HL-60 (cell line): ENCODE measurements at regions not wholly inside any gene's neighbourhood (a gene's known extent, or its start where the extent isn't known, plus 50 kb on each side); places are given as distances from the start of the nearest gene placed in this dataset.
A peak's percentile ranks its signal among the peaks of the same experiment; 100 is the strongest.

Experiments used
- DNase-seq, 2 experiments: peaks; one replicate each; pipeline ENCODE4 v3.0.0-alpha.2; 2010 to 2020; ENCODE audit warnings: low read depth in 1 of 2, low spot score in 1 of 2
- H3K27ac ChIP-seq: fragments of 250-450 bp; sonication (Bioruptor Pico); replicated peaks from 2 replicates; pipeline ENCODE4 v1.5.1; 2020; ENCODE audit warnings: mild to moderate bottlenecking, moderate library complexity
- H3K27me3 ChIP-seq: fragments of 250-450 bp; sonication (Bioruptor Pico); 2 replicates; pipeline ENCODE4 v1.5.1; 2021; ENCODE audit warnings: mild to moderate bottlenecking, moderate library complexity; ENCODE audit not compliant: insufficient read depth, poor library complexity, severe bottlenecking
- H3K4me3 ChIP-seq: replicated peaks from 2 replicates; pipeline ENCODE4 v1.5.1; 2011; ENCODE audit warnings: mild to moderate bottlenecking, control low read depth, low read length; ENCODE audit not compliant: insufficient read depth
- CTCF ChIP-seq: IDR thresholded peaks from one replicate; pipeline ENCODE4 v1.5.1; 2011; ENCODE audit warnings: low read length, control low read depth, inconsistent platforms; ENCODE audit not compliant: insufficient read depth
- GABPA ChIP-seq: IDR thresholded peaks from 2 replicates; pipeline ENCODE4 v1.6.1; 2012; ENCODE audit warnings: low read depth
- POLR2AphosphoS5 ChIP-seq: IDR thresholded peaks from 2 replicates; pipeline ENCODE4 v1.6.1; 2012; ENCODE audit warnings: low read depth
- REST ChIP-seq: IDR thresholded peaks from 2 replicates; pipeline ENCODE4 v1.6.1; 2012; ENCODE audit warnings: low read depth; ENCODE audit not compliant: insufficient replicate concordance
- SPI1 ChIP-seq: IDR thresholded peaks from 2 replicates; pipeline ENCODE4 v1.6.1; 2012; ENCODE audit warnings: low read depth, mild to moderate bottlenecking, borderline replicate concordance

- Histone ChIP-seq H3K27ac (no peak overlapping the region), H3K27me3 (no peaks in the 10 kb centered on the region), H3K4me3 (no peak overlapping the region)
- TF ChIP-seq GABPA (no peak), CTCF (no peak), SPI1 (no peak), REST (no peak), POLR2AphosphoS5 (no peak)
- DNase-seq: no peak
Observed at GRCh38 chr9:81530310-81530810, 159.0 kb downstream of the TLE1 start.

GRCh38 chr9:81529556-81530193, 159.7 kb downstream of the TLE1 start:
- no peak for TF ChIP-seq POLR2AphosphoS5
- no peaks in the 10 kb centered on the region for H3K27me3 ChIP-seq
- no peak overlapping the region for H3K27ac ChIP-seq
- no peak overlapping the region for H3K4me3 ChIP-seq
- peak in 1 of 2 experiments; percentile 3 for DNase-seq

GRCh38 chr9:81526587-81526986, 162.8 kb downstream of the TLE1 start:
- Histone ChIP-seq H3K27me3 (no peaks in the 10 kb centered on the region), H3K27ac (no peak overlapping the region), H3K4me3 (no peak overlapping the region)
- no peak for TF ChIP-seq POLR2AphosphoS5
- no peak for TF ChIP-seq SPI1
- TF ChIP-seq REST: no peak
- no peak for TF ChIP-seq GABPA
- TF ChIP-seq CTCF: no peak
- no peak for DNase-seq

- no peak overlapping the region for H3K4me3 ChIP-seq
Observed at GRCh38 chr9:81522716-81523551, 166.4 kb downstream of the TLE1 start.

More at GRCh38 chr9:81522716-81523551, 166.4 kb downstream of the TLE1 start:
- DNase-seq: peak; percentile 2 to 12
- no peaks in the 10 kb centered on the region for H3K27me3 ChIP-seq
- no peak overlapping the region for H3K27ac ChIP-seq
- TF ChIP-seq SPI1: no peak
- TF ChIP-seq REST: no peak
- TF ChIP-seq GABPA: no peak
- peak; percentile 8 for TF ChIP-seq CTCF
- TF ChIP-seq POLR2AphosphoS5: no peak
